Prostate gland (tissue), 2 donors: ENCODE measurements at regions not wholly inside any gene's neighbourhood (a gene's known extent, or its start where the extent isn't known, plus 50 kb on each side); places are given as distances from the start of the nearest gene placed in this dataset.

Source experiments
- DNase-seq: peaks from one replicate; pipeline ENCODE4 v3.0.0-alpha.2; 2019; ENCODE audit warnings: low spot score
- H3K27ac ChIP-seq, 2 donors: fragments of 200-600 bp; sonication (generic); 2 replicates each; pipeline ENCODE4 v1.5.1; 2017 to 2019
- H3K27me3 ChIP-seq: fragments of 200-600 bp; sonication (generic); replicated peaks from 2 replicates; pipeline ENCODE4 v1.5.1; 2019; ENCODE audit not compliant: insufficient read depth
- H3K36me3 ChIP-seq, 2 donors: fragments of 200-600 bp; sonication (generic); 1 replicate in 1 of 2; 2 replicates in 1 of 2; pipeline versions ENCODE4 v1.5.1 to v1.8.1; 2017 to 2019
- H3K4me1 ChIP-seq: fragments of 200-600 bp; sonication (generic); replicated peaks from 2 replicates; pipeline ENCODE4 v1.5.1; 2019
- H3K4me3 ChIP-seq, 2 donors: fragments of 200-600 bp; sonication (generic); 2 replicates each; pipeline ENCODE4 v1.5.1; 2017 to 2019
- H3K9me3 ChIP-seq: fragments of 200-600 bp; sonication (generic); 2 replicates; pipeline ENCODE4 v1.5.1; 2017
- POLR2A ChIP-seq: fragments of 450-650 bp; IDR thresholded peaks from one replicate; pipeline ENCODE4 v1.6.1; 2016; ENCODE audit warnings: antibody characterized with exemption, mild to moderate bottlenecking
- POLR2AphosphoS5 ChIP-seq: sonication (generic); formaldehyde crosslinking; IDR thresholded peaks from one replicate; pipeline ENCODE4 v1.6.1; 2017; ENCODE audit warnings: antibody characterized with exemption
- WGBS: methylation state at CpG from one replicate; pipeline ENCODE4 v1.1.5; 2018; 5-methylcytosine and 5-hydroxymethylcytosine counted together
- intact Hi-C: fragments of 100-400 bp; cut with DNase I; formaldehyde crosslinking; loops from one replicate; pipeline ENCODE4 v1.14.2; 2022
- TF ChIP-seq, protein P1 (sequence below), 4 experiments: fragments of 200-600 bp in 2 of 4; fragments of 450-650 bp in 2 of 4; sonication (generic) in 2 of 4; IDR thresholded peaks; 1 replicate in 3 of 4; 2 replicates in 1 of 4; pipeline ENCODE4 v1.5.1; 2016 to 2019; ENCODE audit warnings: antibody characterized with exemption in 4 of 4, mild to moderate bottlenecking in 2 of 4, moderate library complexity in 2 of 4

DNA sequence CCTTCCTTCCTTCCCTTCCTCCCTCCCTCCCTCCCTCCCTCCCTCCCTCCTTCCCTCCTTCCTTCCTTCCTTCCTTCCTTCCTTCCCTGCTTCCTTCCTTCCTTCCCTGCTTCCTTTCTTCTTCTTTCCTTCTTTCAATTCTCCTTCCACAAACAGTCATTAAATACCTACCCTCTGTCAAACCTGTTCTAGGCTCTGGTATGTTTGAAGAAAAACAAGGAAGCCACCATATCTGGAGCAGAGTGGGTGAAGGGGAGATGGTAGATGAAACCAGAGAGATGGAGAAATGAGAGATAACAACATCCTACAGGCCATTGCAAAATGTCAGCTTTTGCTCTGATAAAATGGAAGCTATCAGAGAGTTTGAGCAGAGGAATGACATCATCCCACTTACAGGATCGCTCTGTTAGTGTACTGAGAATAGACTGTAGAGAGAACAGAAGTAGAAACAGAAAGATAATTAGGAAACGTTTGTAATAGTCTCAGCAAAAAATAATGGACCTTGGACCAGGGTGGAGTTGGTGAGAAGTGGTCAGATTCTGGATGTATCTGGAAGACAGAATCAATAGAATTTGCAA lies 334.0 kb downstream of the STIM2 start:
- no peaks in the 10 kb centered on the region for H3K9me3 ChIP-seq
- TF ChIP-seq POLR2AphosphoS5 (no peak), POLR2A (no peak)
- TF ChIP-seq, protein P1, sequence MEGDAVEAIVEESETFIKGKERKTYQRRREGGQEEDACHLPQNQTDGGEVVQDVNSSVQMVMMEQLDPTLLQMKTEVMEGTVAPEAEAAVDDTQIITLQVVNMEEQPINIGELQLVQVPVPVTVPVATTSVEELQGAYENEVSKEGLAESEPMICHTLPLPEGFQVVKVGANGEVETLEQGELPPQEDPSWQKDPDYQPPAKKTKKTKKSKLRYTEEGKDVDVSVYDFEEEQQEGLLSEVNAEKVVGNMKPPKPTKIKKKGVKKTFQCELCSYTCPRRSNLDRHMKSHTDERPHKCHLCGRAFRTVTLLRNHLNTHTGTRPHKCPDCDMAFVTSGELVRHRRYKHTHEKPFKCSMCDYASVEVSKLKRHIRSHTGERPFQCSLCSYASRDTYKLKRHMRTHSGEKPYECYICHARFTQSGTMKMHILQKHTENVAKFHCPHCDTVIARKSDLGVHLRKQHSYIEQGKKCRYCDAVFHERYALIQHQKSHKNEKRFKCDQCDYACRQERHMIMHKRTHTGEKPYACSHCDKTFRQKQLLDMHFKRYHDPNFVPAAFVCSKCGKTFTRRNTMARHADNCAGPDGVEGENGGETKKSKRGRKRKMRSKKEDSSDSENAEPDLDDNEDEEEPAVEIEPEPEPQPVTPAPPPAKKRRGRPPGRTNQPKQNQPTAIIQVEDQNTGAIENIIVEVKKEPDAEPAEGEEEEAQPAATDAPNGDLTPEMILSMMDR (IDR thresholded peaks at IDR 0.05), result no peak
- H3K4me3 ChIP-seq, result no peak overlapping the region
- no peaks in the 10 kb centered on the region for H3K36me3 ChIP-seq
- H3K27ac ChIP-seq, result no peak overlapping the region
- DNase-seq, result no peak
- H3K27me3 ChIP-seq, result no peaks in the 10 kb centered on the region
- H3K4me1 ChIP-seq, result no peaks in the 10 kb centered on the region
- WGBS, result 80% methylated on average over 2 of the region's 2 CpGs
- intact Hi-C loops, result no loop called here

DNA sequence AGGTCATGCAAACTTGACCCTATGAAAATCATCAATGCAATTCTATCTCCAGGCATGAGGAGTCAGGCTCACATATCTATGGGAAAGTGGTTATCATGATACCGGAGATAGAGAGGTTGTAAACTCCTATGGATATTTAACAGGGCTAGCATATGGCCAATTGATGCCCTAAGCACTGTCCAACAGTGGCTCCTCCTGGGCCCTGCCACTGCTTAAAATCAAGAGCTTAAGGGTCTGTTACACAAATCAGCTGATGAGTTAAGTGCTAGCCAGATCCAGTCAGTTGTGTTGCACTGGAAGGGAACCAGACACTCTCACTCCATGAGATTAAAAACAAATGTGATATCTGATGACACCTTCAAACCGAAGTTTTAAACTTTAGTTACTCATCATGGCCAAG lies 337.6 kb downstream of the STIM2 start:
- intact Hi-C loops, result no loop called here
- WGBS, result 36% methylated on average over 2 of the region's 2 CpGs
- no peaks in the 10 kb centered on the region for H3K36me3 ChIP-seq
- H3K27ac ChIP-seq, result no peak overlapping the region
- no peak for DNase-seq
- no peaks in the 10 kb centered on the region for H3K4me1 ChIP-seq
- TF ChIP-seq, protein P1 (IDR thresholded peaks at IDR 0.05), result no peak
- TF ChIP-seq POLR2A (no peak), POLR2AphosphoS5 (no peak)
- H3K27me3 ChIP-seq, result no peaks in the 10 kb centered on the region
- H3K4me3 ChIP-seq, result no peak overlapping the region
- no peaks in the 10 kb centered on the region for H3K9me3 ChIP-seq

DNA sequence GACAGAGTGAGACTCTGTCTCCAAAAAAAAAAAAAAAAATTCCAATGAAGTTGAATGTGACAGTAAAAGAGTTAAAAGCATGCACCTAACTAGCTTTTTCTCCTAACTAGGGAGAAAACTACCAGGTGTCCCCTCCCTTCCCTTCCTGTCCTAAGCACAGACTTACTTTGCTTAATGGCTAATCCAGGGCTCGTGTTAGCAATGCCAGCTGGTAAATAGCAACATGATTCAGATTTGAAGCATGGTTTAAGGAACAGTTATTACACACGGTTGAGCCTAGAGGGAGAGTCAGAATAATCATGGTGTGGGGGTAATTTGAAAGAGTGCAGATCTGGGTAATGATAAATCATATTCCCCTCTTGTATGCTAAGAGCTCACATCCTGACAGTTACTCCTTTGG lies 338.3 kb downstream of the STIM2 start:
- 63% methylated on average over 2 of the region's 2 CpGs for WGBS
- no peak for DNase-seq
- intact Hi-C loops, result no loop called here
- Histone ChIP-seq H3K9me3 (no peaks in the 10 kb centered on the region), H3K27ac (no peak overlapping the region), H3K36me3 (no peaks in the 10 kb centered on the region), H3K27me3 (no peaks in the 10 kb centered on the region), H3K4me3 (no peak overlapping the region), H3K4me1 (no peaks in the 10 kb centered on the region)
- TF ChIP-seq, protein P1 (IDR thresholded peaks at IDR 0.05), result no peak
- TF ChIP-seq POLR2AphosphoS5 (no peak), POLR2A (no peak)

DNA sequence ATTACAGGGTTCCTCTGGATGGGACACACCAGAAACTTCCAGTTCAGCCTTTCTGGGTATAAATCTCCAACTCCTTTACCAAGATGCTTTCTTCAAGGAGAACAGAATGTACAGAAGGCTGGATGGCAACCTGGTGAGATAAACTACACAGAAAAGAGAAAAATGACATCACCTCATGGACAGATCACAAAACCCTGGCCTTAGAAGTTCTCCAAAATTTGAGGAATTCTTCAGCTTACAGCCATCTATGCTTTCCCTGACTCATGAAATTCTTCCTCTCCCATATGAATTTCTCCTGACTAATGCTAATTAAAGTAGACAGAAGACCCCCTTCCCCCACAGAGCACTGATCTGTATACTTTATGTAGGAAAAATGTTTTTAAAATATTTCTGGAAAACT lies 345.4 kb downstream of the STIM2 start:
- Histone ChIP-seq H3K9me3 (no peaks in the 10 kb centered on the region), H3K36me3 (no peaks in the 10 kb centered on the region), H3K27me3 (no peaks in the 10 kb centered on the region)

DNA sequence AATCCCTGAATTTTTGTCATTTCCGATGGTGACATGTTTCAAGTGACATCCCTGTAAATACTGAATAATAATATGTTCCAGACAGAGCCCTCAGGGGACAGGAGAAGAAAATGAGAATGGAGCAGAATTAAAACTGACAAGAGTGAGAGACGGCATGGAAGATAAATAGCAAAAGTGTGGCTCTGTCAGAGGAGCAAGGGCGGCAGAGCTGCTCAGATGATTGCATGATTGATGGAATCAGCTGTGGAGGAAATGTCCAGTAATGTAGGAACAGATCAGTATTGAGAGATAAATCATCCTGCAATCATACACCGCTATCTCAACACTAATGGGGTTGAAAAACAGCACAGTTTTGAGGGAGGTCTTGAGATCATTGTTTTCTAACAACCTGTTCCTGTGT lies 350.3 kb downstream of the STIM2 start:
- Histone ChIP-seq H3K27me3 (no peaks in the 10 kb centered on the region), H3K4me1 (no peaks in the 10 kb centered on the region), H3K4me3 (no peak overlapping the region), H3K36me3 (no peaks in the 10 kb centered on the region), H3K9me3 (no peaks in the 10 kb centered on the region), H3K27ac (no peak overlapping the region)
- TF ChIP-seq, protein P1 (IDR thresholded peaks at IDR 0.05), result no peak
- no peak for TF ChIP-seq POLR2AphosphoS5
- TF ChIP-seq POLR2A, result no peak
- no peak for DNase-seq
- 79% methylated on average over 4 of the region's 4 CpGs for WGBS
- intact Hi-C loops, result no loop called here

More for the DNA sequence above, 345.4 kb downstream of the STIM2 start:
- Histone ChIP-seq H3K27ac (no peak overlapping the region), H3K4me3 (no peak overlapping the region), H3K4me1 (no peaks in the 10 kb centered on the region)
- intact Hi-C loops, result no loop called here
- no peak for DNase-seq
- TF ChIP-seq, protein P1 (IDR thresholded peaks at IDR 0.05), result no peak
- TF ChIP-seq POLR2A (no peak), POLR2AphosphoS5 (no peak)
